Kidney capillary endothelial cell (primary cell): ENCODE measurements at regions not wholly inside any gene's neighbourhood (a gene's known extent, or its start where the extent isn't known, plus 50 kb on each side); places are given as distances from the start of the nearest gene placed in this dataset.

Experiments used
- DNase-seq: peaks from one replicate; pipeline ENCODE4 v3.0.0-alpha.2; 2018; ENCODE audit warnings: low spot score

DNA sequence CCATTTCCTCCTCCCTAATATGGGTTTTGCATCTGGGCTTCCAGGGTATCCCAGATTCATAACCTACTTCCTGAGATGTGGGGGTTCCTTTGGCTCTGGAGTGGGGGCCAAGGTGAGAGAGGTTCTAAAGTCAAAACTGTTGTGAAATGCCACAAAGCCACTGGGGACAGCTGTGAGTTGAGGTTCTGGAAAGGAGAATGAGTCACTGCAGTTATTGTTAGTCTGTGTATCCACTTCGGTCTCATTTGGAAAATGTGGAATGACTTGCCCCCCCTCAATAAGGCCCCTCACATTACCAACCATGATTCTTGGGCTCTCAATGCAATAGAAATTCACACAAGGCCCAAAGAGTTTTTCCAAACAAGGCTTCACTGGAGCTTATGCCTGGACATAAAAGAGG is 51.1 kb upstream of the LGALSL start:
- peak; percentile 59 for DNase-seq

DNA sequence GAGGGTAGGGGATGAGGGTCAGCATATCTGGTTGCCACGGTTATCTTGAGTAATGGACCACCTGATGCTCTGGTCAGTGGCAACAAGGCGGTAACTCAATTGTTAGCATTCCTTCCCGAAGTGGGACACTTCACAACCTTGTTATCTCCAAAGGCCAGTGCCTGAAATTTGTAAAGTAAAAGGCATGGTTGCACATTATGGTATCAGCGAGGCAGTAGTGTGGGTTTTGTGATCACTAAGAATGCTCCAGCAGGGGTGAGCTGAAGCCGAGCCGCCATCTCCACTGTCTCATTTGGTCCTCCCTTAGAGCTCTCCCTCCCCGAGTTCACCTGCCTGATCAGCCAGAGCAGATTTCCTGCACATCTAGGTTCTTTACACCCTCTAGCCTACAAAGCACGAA is 50.5 kb upstream of the LGALSL start:
- DNase-seq, result peak; percentile 4

DNA sequence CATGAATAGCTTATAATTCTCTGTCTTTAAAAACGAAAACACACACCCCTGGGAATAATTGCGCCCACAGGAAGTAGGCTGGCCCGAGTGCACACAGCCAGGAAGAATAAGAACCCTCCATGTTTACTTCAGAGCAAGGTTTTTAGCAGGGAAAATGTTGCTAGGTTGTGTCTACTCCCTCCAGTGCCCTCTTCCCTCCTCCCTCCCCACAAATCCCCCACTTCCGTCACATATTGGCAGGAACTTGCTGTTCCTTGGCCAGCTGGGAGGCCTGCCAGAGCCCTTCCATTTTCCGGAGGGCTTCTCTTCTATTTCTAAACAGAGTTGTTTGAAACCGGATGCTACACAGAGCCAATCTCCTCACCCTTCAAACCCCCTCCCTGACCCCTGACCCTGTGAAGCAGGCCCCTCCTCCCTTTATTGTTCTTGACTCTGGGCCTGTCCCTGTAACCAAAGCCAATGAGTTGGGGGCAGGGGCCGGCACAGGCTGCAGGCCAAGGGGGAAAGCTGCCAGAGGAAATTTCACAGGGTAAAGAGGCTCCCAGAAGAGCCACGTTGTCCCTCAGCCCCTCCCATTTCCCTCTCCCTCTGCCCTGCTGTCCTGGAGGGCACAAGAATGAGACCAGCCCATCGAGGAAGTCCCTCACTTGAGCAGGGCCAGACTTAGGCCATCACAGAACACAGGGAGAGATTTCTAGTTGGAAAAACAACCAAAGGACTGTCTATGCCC is 49.8 kb upstream of the LGALSL start:
- peak; percentile 90 for DNase-seq
